Stimulated activated CD4-positive, alpha-beta T cell treated with anti-CD3 and anti-CD28 coated beads, Interleukin-15, amount 100 ng/mL, for 48 hours (primary cell): ENCODE measurements at regions not wholly inside any gene's neighbourhood (a gene's known extent, or its start where the extent isn't known, plus 50 kb on each side); places are given as distances from the start of the nearest gene placed in this dataset.
"Not testable (repeated sequence)": the region's sequence is repeated elsewhere in the genome, so short reads cannot be mapped to it uniquely, and the experiment has no call there.

ENCODE experiments used
- DNase-seq, 2 donors: peaks; one replicate each; pipeline ENCODE4 v3.0.0-alpha.2; 2020; ENCODE audit warnings: low read depth in 2 of 2

DNA sequence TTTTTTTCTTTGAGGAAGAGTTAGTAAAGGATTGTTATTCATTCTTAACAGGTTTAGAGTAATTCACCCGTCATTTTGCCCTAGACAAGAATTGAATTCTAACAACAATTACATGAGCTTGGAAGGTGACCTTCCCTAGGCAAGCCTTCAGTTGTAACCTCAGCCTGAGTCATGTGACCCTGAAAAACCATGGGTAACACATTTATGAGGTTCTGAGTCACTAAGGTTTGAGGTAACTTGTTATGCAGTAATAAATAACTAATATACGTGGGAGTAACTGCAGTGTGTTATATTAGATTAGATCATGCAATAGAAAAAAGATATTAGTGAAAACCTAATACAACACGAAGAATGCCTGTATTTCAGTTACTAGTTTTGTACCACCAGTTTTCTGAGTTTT is 237.6 kb upstream of the NDN start:
- DNase-seq = no peak

DNA sequence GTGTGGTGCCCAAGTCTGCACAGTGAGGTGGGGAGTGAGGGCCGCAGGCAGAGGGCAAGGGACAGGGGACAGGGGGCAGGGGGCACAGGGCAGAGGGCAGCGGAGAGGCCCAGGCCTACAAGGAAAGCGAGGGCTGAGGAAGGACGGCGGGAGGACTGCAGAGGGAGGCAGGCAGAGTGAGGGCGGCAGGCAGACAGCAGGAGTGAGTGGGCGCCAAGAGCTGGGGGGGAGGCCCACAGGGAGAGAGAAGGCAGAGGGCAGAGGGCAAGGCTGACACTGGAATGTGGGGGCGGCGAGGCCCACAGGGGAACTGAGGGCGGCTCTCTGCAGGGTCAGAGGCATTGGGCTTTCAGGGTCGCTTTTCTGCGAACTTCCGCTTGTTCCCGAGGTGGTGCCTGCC is 267.8 kb upstream of the NDN start:
- DNase-seq = no peak

DNA sequence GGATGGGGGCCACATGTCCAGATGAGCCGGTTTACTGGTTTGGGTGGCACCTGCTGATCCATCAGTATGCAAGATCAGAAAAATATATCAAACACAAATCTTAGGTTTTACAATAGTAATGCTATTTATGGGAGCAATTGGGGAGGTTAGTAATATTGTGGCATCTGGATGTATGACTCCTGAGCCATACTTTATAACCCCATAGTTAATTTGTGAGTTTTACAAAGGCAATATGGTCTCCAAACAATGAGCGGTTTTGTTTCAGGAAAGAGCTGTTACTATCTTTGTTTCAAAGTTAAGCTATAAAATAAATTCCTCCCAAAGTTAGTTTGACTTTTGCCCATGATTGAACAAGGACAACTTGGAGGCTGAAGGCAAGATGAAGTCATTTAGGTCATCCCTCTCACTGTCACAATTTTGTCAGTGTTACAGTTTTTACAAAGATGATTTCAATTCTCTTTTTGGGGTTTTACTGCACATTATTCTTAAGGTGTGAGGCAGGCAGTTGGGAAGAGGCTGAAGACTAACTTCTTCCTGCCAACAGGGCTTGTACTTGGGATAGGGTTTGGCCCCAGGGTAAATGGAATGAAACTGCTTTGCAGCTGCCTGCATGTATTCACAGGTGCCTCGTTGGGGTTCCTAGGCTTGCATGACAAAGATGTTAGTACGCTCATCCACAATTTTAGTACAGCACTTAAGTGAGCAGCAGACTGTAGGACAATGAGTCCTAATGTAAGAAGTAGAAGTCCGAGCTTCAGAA is 296.6 kb upstream of the NDN start:
- DNase-seq = no peak

DNA sequence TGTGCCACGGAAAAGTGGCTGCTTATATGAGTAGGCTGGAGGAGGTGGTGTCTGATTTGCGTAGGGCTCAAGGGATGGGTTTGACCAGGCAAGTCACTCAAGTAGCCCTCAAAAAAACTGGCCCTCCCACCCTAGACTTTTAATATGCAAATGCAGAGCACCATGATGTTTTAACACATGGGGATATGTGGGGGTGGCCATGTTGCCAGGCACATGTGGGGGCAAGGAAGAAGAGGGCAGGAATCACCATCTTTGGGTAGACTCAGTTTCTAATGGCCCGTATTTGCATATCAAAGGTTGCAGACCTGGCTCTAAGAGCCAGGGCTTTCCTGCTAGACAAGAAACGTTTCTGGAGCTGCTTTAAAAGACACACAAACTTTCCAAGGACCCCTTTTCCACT is 307.2 kb upstream of the NDN start:
- DNase-seq = no peak

DNA sequence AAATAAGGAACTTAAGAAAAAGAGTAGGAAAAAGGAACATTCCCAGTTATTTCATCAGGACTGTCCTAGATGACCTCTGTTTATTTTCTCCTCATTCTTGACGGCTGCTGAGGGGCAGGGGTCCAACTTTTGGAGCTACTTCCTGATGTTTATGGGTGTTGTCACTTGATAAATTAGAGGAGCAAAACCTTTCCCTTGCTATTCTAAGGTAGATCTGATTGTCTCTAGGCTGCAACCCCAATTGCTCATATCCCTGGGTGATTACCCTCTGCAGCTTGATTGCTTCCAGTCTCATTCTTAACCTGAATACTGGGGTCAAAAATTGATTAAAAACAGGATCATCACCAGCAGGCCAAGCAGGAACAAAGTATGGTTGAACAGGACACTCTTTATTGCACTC is 311.0 kb upstream of the NDN start:
- no peak for DNase-seq

DNA sequence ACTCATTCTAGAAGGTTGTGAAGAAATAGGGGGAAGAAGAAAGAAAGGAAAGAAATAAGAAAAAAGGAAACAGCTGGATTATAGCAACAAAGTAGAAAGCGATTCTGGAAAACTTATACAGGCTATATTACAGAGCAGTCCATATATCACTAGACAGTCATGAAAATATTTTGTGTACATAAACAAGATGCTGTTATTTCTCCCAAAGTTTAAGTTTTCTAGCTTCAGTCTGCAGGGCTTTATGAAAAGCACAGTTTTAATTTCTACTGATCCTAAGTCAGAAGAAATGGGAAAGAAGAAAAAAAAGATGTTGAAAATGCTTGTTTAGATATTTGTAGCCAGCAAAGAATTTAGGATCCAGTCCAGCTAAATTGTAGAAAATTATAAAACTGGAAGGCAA is 321.4 kb upstream of the NDN start:
- no peak for DNase-seq

- DNase-seq = no peak
Observed at GRCh38 chr15:24017470-24017869, 330.4 kb upstream of the NDN start.

- no peak for DNase-seq
Observed at GRCh38 chr15:24039683-24040082, 352.6 kb upstream of the NDN start.

- DNase-seq = no peak
Observed at GRCh38 chr15:24054547-24055245, 367.6 kb upstream of the NDN start.

DNA sequence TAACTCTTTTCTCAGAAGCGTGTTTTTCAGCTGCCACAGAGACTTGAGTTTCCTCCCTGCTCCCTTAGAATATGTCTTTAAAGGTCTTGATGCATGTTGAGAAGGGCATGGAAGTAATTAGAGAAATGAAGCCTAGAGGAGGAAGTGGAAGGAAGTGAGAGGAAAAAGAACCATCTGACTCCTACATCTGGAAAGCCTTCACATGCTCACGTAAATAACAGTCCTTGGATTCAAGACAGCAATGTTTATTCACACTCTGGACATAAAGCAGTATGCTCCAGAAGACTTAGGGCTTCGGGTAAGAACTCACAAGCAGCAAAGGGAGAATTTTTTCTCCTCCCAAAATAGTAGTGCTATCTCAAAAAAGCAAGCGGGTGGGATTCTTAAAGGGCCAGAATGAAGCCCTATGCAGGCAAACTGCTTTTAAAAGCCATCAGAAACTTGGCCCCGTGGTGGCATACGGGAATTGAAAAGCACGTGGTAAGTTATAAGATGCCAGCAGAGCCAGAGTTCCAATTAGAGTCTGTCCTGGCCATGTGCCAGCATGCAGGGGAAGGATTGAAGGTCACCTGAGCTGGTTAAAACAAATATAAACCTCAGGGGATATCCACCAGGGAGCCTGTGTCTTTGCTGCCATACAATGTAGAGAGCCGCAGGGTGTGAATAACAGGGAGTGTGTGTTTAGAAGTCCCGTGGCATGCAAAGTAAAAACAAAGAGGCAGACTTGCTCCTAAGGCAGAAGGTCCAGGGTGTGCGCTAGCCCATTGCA is 380.8 kb upstream of the NDN start:
- DNase-seq = no peak

DNA sequence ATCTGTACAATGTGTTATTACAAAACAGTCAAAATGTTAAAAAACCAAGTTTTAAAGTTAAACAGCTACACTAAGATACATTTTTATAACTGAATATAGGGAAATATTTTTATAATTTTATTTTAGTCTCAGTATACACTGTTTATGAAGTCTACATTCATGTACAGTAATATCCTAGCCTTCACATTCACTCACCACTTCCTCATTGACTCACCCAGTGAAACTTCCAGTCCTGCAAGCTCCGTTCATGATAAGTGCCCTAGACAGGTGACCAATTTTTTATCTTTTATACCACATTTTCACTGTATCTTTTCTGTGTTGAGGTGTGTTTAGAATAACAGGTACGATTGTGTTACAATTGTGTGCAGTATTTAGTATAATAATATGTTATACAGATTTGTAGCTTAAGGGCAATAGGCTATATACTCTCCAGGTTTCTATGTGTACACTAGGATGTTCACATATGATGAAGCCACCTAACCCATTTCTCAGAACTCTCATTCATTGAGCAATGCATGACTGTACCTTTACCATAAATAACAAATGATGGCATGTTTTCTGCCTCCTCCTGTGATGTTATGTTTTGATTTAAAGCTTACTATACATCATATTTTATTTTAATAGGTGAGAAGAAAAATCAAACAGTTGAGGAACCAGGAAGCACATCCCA is 388.4 kb upstream of the NDN start:
- DNase-seq = no peak

GRCh38 chr15:24076090-24076784 is 389.1 kb upstream of the NDN start:
- DNase-seq = no peak

- DNase-seq = no peak
Observed at GRCh38 chr15:24078310-24079029, 391.4 kb upstream of the NDN start.

- not testable (repeated sequence) for DNase-seq
Observed at GRCh38 chr15:24088941-24089340, 401.8 kb upstream of the NDN start.

DNA sequence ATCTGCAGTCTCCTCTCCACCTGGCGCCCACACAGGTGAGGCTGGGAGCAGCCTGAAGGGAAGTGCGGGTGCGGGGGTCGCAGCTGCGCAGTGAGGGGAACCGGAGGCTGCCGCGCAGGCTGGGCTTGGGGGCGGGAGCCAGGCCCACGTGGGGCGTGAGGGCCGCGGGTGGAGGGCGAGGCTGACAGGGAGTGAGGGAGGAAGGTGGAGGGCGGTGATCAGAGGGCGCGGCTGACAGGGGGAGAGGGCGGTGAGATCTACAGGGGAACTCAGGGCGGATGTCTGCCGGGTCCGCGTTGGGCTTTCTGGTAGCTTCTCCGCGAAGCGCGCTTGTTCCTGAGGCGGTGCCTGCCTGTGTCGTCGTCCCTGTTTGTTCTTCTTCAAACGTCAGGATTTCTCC is 414.4 kb upstream of the NDN start:
- DNase-seq = not testable (repeated sequence)

DNA sequence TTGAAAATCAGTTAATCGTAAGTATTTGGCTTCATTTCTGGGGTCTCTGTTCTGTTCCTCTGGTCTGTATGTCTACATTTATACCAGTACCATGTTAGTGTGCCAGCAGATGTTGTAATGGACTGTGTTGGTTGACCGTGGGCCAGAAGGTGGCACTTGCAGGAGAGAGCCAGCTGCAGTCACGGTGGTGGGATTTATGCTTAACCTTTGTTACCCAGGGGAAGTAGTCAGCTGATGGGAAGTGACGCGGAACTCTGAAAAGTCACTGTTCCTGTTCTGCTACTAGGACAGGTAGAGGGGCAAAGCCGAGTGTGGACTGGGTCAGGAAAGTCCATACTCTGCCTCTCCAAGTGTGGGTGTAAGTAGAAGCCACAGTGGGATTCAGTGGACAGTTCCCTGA is 420.4 kb upstream of the NDN start:
- DNase-seq = not testable (repeated sequence)

DNA sequence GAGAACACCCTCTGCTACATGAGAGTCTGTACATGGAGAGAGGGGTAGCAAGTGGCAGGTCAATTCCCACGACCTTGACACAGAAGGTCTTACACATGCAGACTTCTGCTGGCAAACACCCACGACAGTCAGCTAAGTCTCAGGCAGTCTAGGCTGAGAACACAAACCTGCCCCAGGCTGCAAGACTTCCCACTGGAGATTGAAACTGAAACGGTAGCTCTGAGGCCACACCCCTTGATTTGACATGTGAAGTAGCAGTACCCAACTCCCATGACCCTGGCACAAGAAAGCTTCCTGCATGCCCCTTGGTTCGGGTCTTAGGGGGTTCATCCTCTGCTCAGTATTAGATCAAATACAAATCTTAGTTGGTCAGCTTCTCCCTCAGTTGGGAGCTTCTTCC is 420.8 kb upstream of the NDN start:
- not testable (repeated sequence) for DNase-seq

DNA sequence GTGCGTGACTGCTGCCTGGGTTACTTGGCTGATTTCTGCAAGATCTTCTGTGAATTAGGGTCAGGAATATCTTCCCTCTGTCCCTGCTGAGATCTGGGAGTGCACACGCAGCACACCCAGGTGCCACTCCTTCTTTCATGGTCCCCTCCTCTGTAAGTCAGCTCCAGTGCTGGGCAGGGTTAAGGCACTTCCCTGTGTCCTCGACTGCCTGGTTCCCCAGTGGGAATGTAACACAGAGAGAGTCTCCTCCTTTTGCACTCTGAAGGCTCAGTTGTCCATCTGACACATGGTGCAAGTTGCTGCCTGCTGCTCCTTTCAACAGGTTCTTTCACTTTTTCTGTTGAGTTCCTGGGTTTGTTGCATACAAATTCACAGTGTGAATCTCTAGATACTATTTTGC is 421.2 kb upstream of the NDN start:
- not testable (repeated sequence) for DNase-seq

GRCh38 chr15:24139622-24140021 is 452.5 kb upstream of the NDN start:
- DNase-seq = not testable (repeated sequence)

DNA sequence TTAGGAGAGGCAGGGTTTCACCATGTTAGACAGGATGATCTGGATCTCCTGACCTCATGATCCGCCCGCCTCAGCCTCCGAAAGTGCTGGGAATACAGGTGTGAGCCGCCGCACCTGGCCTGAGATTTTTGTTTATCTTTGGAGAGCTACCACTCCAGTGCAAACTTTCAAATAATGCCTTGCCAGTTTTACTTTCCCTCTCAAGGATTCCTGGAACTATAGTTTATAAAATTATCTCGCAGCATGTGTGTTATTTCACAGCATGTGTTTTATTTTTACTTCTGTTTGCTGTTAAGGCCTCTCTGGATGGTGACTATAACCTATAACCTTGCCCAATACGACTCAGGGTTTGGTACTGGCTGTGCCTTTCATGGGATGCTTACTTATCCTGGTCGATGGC is 458.0 kb upstream of the NDN start:
- DNase-seq = not testable (repeated sequence)

- DNase-seq = no peak
Observed at GRCh38 chr15:24146251-24146650, 459.1 kb upstream of the NDN start.
